ENCODE measurements at regions not wholly inside any gene's neighbourhood (a gene's known extent, or its start where the extent isn't known, plus 50 kb on each side); places are given as distances from the start of the nearest gene placed in this dataset.
A peak's percentile ranks its signal among the peaks of the same experiment; 100 is the strongest.
"Not testable (repeated sequence)": the region's sequence is repeated elsewhere in the genome, so short reads cannot be mapped to it uniquely, and the experiment has no call there.

GRCh38 chr16:29578898-29579297, 72.7 kb upstream of the NPIPB12 start:
- DNase-seq (ENCODE audit: low spot score); in situ Hi-C loops (cut with MboI; ENCODE audit: low pct_unique_long_range_greater_than_20kb, low sequenced_read_pairs, unreplicated experiment): not testable (repeated sequence)

GRCh38 chr16:29581764-29582163, 75.6 kb upstream of the NPIPB12 start:
- DNase-seq (ENCODE audit: low spot score); in situ Hi-C loops (cut with MboI; ENCODE audit: low pct_unique_long_range_greater_than_20kb, low sequenced_read_pairs, unreplicated experiment): not testable (repeated sequence)

GRCh38 chr16:29591919-29592318, 71.1 kb upstream of the SPN start:
- DNase-seq (ENCODE audit: low spot score); in situ Hi-C loops (cut with MboI; ENCODE audit: low pct_unique_long_range_greater_than_20kb, low sequenced_read_pairs, unreplicated experiment): not testable (repeated sequence)

GRCh38 chr16:29594269-29594925, 68.7 kb upstream of the SPN start:
- in situ Hi-C loops (cut with MboI; ENCODE audit: low pct_unique_long_range_greater_than_20kb, low sequenced_read_pairs, unreplicated experiment); DNase-seq (ENCODE audit: low spot score): not testable (repeated sequence)

- TF ChIP-seq CTCF (IDR thresholded peaks at IDR 0.05; ENCODE audit: extremely low read depth, insufficient read depth, missing control alignments) = peak; percentile 2
- in situ Hi-C loops (cut with MboI; ENCODE audit: low pct_unique_long_range_greater_than_20kb, low sequenced_read_pairs, unreplicated experiment) = not testable (repeated sequence)
- peak; percentile 70 for DNase-seq (ENCODE audit: low spot score)
These were observed 67.9 kb upstream of the SPN start for GRCh38 chr16:29594926-29595838.

- in situ Hi-C loops (cut with MboI; ENCODE audit: low pct_unique_long_range_greater_than_20kb, low sequenced_read_pairs, unreplicated experiment); DNase-seq (ENCODE audit: low spot score): not testable (repeated sequence)
These were observed 66.0 kb upstream of the SPN start for GRCh38 chr16:29597030-29597429.

GRCh38 chr16:29600111-29601000, 62.7 kb upstream of the SPN start:
- peak; percentile 41 for DNase-seq (ENCODE audit: low spot score)
- in situ Hi-C loops (cut with MboI; ENCODE audit: low pct_unique_long_range_greater_than_20kb, low sequenced_read_pairs, unreplicated experiment) = not testable (repeated sequence)

- in situ Hi-C loops (cut with MboI; ENCODE audit: low pct_unique_long_range_greater_than_20kb, low sequenced_read_pairs, unreplicated experiment); DNase-seq (ENCODE audit: low spot score): not testable (repeated sequence)
These were observed 60.8 kb upstream of the SPN start for GRCh38 chr16:29602247-29602625.

- in situ Hi-C loops (cut with MboI; ENCODE audit: low pct_unique_long_range_greater_than_20kb, low sequenced_read_pairs, unreplicated experiment); DNase-seq (ENCODE audit: low spot score): not testable (repeated sequence)
These were observed 60.4 kb upstream of the SPN start for GRCh38 chr16:29602683-29603088.

- in situ Hi-C loops (cut with MboI; ENCODE audit: low pct_unique_long_range_greater_than_20kb, low sequenced_read_pairs, unreplicated experiment); DNase-seq (ENCODE audit: low spot score): not testable (repeated sequence)
These were observed 58.2 kb upstream of the SPN start for GRCh38 chr16:29604631-29605549.

- in situ Hi-C loops (cut with MboI; ENCODE audit: low pct_unique_long_range_greater_than_20kb, low sequenced_read_pairs, unreplicated experiment); DNase-seq (ENCODE audit: low spot score): not testable (repeated sequence)
These were observed 57.3 kb upstream of the SPN start for GRCh38 chr16:29605593-29606205.

GRCh38 chr16:29606669-29607427, 56.2 kb upstream of the SPN start:
- DNase-seq (ENCODE audit: low spot score); in situ Hi-C loops (cut with MboI; ENCODE audit: low pct_unique_long_range_greater_than_20kb, low sequenced_read_pairs, unreplicated experiment): not testable (repeated sequence)

- in situ Hi-C loops (cut with MboI; ENCODE audit: low pct_unique_long_range_greater_than_20kb, low sequenced_read_pairs, unreplicated experiment) = not testable (repeated sequence)
These were observed 55.6 kb upstream of the SPN start for GRCh38 chr16:29607428-29607823.

More at GRCh38 chr16:29607428-29607823, 55.6 kb upstream of the SPN start:
- DNase-seq (ENCODE audit: low spot score) = not testable (repeated sequence)
